ENCODE measurements at regions not wholly inside any gene's neighbourhood (a gene's known extent, or its start where the extent isn't known, plus 50 kb on each side); places are given as distances from the start of the nearest gene placed in this dataset.

- DNase-seq (ENCODE audit: low read depth in 2 of 2): no peak
Observed at GRCh38 chr2:176647325-176648165, 378.3 kb downstream of the MTX2 start.

DNA sequence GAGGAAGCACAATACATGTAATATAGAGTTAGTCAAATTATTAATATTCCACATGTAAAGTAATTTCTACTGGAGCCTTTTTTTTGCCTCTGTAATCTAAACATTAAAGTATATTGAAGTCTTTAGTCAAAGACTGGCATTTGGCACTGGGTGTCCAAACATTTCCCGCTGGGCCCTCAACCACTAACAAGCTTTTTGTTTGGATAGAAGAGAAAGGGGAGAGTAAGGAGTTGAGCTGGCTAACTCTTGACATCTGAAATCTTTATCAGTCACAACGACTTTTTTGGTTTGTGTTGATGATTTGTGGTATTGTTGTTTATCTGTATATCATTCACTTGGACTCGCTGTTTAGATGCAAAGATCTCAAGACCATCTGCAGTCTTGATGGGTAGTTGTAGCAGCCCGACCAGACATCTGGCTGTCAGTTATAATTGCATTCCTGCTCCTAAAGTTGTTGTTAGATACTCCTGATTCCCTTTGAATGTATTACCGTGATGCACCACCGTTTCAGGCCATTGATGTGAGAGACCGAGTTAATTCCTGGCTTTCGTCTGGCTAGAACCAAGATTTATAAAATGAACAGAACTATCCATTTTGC is 379.6 kb downstream of the MTX2 start:
- DNase-seq (ENCODE audit: low read depth in 2 of 2): no peak

DNA sequence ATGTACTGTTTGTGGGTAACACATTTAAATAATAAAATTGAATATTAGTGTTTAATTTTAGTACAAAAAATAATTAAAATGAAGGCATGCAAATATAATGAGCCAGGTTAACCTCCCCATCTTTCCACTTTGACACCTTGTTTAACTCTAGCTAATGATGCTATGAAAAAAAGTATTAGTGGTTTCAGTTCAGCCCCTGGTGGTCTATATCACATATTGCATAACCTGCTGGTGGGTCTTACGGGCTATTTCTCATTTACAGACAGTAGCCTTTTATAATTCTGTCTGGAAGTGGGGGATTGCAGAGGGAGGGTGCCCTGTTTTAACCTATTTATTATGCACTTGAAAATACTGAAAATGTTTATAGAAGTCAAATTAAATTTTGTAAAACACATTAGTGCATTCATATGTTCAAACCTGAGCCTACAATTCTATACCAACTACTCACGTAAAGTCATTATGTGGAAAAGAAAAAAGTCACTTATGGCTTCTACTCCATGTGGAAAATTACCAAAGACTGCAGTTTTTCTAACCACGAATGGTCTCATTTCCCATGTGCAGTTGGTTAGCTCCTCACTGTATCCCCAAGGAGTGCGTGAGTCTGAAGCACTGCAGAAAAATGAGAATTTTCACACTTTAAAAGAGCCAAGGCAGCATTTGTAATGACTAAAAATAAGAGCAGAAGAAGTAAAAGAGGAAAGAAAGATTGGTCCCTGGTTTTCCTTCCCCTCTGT is 381.0 kb downstream of the MTX2 start:
- no peak for DNase-seq (ENCODE audit: low read depth in 2 of 2)

- no peak for DNase-seq (ENCODE audit: low read depth in 2 of 2)
Observed at GRCh38 chr2:176650838-176651555, 381.8 kb downstream of the MTX2 start.

DNA sequence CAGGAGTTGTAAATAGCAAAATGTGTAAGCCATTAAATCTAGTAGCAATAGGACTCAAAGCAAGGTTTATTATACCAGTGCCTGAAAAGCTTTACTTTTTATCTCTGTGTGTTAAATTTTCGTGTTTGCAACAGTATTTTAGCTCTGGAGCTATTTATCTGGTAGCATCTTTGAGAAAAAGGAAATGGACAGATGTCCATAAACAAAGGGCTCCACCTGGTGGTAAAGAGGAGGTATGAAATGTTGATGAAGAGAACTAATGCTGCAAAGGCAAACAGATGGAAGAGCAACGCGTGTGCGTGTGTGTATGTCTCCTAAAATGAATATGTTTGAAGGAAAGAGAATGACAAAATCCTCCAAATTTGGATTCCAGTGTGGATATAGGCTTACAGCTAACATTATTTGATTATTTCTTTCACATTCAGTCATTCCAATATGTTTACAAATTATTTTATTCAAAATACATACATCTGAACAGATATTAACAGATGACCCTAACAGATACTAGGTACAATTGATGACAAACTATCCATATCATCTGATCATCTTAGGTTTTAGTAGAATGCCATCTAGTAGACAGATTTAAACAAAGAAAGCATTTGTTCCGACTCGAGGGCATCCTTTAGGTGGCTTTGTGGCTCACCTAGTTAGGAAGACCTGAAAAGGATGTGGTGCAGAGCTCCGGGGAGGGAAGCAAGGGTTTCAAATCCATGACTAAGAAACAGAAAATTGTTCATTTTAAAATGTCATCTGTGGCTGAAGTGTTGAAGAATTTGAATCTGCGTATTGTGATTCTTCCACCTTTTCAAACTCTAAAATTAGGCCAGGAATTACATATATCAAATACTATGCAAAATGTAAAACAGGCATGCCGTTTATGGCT is 383.3 kb downstream of the MTX2 start:
- no peak for DNase-seq (ENCODE audit: low read depth in 2 of 2)

DNA sequence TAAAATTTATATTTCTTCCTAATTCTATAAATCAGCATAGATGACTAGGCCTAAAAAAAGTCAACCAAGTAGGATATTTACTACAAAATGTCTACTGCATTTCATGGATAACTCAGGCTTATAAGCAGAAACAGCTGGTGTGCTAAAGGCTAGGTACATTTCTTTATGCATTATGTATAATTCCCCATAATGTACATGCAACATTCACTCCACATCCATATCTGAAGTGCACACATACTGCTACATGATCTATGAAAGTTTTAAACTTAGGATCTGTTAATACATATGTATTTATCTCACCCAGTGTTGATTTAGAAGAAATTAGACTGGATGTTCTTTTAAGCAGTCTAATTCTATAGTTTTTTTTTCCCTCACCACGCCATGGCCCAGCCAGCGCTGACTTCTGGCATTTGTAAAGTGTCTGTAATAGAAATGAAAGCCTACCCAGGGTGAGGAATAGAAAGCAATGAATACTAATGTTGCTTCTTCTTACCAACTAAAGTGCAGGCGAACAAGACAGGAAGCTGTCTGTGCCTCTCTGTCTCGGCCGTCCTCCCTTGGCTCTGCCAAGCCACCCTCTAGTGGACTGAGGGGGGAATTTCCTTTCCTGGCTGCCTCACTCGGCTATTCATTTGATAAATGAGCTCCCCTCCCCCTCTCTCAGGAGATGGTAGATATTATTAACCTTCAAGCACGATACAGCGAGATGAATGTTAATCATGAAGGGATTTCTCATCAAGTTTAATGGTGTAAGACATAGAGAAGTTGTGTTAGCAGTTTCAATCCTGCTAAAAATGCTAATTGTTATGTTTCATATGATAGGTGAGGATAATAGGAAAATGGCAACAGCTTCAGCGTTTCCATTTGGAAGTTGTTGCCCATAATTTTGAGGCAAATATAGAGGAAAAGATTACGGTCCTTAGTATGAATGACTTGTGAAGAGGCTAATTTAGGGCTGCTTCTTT is 384.5 kb downstream of the MTX2 start:
- DNase-seq (ENCODE audit: low read depth in 2 of 2): no peak

DNA sequence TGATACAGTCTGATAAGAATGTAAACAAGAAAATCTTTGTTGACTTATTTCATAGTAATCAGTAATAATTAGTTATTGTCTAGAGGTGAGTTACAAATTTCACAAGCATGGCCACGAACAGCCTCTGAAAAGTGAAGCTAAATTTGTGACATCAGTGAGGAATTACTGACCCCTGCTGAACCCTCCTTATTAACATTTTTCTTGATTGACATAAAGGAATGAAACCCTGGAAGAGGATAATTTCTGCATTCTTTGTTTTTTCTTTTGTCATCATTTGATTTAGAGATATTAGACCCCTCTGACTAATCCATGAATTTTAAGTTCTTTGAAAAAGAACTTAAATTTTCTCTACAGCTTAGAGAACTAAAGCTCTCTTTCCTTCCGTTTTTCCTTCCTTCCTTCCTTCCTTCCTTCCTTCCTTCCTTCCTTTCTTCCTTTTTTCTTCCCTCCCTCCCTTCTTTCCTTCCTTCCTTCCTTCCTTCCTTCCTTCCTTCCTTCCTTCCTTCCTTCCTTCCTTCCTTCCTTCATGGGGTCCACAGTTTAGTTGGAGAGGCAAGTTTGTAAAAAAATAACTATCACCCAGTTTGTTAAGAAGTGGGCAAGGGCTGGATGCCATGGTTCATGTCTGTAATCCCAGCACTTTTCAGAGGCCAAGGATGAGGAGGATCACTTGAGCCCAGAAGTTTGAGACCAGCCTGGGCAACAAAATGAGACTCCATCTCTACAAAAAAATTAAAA is 387.0 kb downstream of the MTX2 start:
- DNase-seq (ENCODE audit: low read depth in 2 of 2): no peak

DNA sequence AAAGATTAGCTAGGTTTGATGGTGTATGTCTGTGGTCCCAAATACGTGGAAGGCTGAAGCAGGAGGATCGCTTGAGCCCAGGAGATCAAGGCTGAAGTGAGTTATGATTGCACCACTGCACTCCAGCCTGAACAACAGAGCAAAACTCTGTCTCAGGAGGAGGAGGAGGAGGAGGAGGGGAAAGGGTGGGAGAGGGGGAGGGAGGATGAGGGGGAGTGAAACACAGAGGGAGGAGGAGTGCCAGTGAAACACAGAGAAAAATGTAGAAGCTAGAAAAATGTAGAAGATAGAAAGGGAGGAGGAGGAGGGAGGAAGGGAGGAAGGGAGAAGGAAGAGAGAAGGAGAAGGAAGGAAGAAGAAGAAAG is 387.5 kb downstream of the MTX2 start:
- no peak for DNase-seq (ENCODE audit: low read depth in 2 of 2)

DNA sequence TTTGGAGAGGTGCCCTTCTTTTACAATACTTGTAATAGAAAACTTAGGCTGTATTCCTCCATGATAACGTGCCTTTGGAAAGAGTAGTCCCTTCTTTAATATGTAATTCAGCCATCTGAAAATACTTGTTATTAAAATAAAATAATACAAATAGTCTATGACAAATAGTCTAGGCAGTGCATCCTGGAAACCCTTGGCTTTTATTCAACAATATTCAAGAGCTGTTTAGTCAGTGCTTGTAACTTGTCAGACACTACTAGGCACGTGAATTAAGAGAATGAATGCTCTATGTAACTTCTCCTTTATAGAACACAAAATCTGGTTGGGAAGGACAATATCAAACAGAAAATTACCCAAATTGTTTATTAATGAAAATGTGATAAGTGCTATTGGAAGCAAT is 388.2 kb downstream of the MTX2 start:
- DNase-seq (ENCODE audit: low read depth in 2 of 2): no peak

GRCh38 chr2:176658708-176659107 is 389.5 kb downstream of the MTX2 start:
- no peak for DNase-seq (ENCODE audit: low read depth in 2 of 2)

DNA sequence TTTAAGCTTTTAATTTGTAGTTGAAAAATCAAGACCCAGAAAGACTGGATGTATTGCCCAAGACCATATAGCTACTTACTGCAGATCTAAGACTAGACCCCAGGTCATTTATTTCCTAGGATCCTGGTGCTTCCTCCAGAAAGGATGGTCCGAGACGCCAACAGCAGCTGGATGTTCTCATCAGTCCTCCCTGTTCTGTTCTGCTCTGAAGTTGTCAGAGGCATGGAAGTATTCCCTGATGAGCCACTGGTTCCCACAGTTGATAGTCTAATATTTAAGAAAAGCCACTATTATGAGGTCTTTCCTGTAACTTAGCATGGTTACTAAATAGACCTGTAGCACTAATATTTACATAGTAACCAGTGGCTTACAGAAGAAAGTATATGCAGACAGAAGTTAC is 393.5 kb downstream of the MTX2 start:
- DNase-seq (ENCODE audit: low read depth in 2 of 2): no peak

DNA sequence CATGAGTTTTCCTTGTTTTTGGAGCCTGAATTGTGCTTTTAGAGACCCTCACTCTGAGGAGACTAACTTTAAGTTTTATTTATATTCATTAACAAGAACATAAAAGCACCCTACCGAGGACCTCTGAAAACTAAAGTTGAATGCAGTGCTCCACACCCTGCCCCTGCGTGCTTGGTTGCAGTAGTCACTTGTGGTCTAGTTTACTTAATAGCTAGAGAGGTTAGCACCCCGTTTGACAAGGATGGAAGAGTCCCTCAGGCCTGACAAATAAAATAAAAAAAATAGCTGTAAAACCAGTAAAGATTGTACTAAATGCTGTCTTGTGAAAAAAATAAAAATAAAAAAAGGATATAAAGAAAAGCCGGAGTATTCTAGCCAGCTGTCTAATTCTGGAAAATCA is 395.2 kb downstream of the MTX2 start:
- no peak for DNase-seq (ENCODE audit: low read depth in 2 of 2)

DNA sequence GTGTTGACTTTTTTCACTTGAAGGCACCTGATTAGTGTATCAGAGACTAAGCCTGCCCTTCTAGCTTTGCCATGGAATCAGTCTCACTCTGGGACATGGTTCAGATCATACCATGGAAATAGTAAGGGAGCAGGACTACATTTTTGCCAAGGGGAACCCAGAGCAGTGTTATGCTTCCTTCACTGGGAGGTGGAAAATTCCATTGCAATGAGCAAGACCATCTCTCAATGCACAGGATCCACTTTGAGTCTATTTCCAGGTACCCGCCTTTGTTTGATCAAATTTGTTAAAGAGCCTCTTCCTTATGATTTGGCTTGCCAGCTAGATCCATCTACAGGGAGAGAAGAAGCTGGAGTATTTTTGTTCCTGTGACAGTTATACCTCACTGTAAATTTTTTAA is 395.8 kb downstream of the MTX2 start:
- no peak for DNase-seq (ENCODE audit: low read depth in 2 of 2)

- DNase-seq (ENCODE audit: low read depth in 2 of 2): no peak
Observed at GRCh38 chr2:176668912-176669311, 399.7 kb downstream of the MTX2 start.

DNA sequence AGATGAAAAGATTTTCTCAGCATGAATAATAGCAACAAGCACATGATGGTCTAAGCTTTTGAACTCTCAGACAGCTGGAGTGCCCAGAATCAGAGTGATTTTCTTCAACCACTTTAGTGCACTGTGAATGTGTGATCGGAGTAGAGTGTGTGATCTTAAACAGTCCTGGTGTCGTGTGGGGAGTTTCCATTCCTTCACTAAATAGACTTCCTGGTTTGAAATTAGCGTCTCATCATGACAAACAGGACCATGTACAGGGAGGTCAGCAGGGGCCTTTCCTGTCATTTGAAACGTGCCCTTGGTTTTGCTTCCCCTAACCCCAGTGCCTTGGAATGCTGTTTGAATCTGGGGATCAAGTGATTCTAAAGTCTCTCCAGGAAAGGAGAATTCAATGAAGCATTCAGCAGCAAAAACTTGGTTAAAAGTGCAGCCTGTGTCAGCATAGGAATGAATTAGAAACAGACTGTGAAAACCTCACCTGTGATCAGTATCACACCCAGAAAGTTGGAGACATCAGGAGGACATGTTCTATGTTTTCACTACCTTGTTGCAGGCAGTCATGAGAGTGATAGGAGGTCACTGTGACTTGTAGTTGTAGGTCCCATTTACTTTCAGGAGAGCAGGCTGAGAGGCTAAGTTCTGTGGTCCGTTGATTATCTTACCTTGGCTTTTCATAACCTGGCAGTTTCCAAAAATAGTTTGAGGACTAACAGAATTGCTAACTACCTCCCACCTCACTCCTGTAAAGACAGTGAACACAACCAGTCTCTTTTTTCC is 400.3 kb downstream of the MTX2 start:
- no peak for DNase-seq (ENCODE audit: low read depth in 2 of 2)

DNA sequence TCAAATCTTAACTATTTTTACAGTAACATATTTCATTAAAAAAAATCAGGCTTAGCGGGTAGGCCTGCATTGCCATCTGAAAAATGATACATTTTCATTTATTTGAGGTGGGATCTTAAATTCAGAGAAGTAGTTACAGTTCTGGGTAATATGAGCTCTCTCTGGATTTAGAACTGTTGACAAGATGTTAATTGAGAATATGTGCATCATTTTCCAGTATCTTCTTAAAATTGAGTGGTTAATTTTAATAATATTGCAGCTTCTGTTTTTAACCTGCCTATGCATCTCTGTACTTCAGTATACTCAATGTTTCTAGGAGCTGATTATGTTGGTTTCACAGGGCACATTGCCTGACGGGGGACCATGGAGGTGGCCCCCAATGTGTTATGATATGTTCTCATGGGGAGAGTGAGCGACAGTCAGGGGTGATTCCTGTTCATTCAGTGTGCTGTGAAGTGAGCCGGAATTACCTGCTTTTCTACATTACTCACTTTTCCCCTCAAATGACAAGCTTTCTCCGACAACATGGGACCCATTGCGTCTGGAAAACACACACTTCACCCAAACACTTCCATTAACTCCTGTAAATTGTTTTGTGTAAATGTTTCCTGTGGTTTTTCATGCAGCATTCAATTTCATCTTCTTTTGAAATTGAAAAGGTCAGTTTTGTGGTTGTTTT is 406.2 kb downstream of the MTX2 start:
- no peak for DNase-seq (ENCODE audit: low read depth in 2 of 2)

GRCh38 chr2:176677746-176678265 is 408.6 kb downstream of the MTX2 start:
- no peak for DNase-seq (ENCODE audit: low read depth in 2 of 2)

DNA sequence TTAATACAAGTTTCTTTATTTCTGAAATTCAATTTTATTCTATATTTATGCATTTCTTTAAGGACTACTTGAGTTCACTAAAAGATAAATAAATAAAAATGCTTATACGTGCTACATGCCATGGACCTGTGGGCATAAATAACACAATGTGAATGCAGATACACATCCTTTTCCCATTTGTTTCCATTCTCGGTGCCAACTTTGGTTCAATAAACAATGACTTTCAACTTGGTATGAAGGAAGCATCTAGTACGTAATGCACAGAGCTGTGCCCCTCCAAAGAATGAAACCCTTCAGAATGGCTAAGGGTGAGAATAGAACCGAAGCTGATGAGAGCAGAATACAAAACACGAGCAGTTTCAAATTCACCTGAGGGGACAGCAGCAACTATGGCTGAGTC is 409.3 kb downstream of the MTX2 start:
- no peak for DNase-seq (ENCODE audit: low read depth in 2 of 2)
